Posterior vena cava (tissue), 2 donors: ENCODE measurements at regions not wholly inside any gene's neighbourhood (a gene's known extent, or its start where the extent isn't known, plus 50 kb on each side); places are given as distances from the start of the nearest gene placed in this dataset.
"Not testable (repeated sequence)": the region's sequence is repeated elsewhere in the genome, so short reads cannot be mapped to it uniquely, and the experiment has no call there.

ENCODE experiments used
- DNase-seq: peaks from one replicate; pipeline ENCODE4 v3.0.0-alpha.2; 2020; ENCODE audit warnings: low spot score
- intact Hi-C, 2 donors: fragments of 100-400 bp; cut with DNase I; formaldehyde crosslinking; loops; one replicate each; pipeline versions ENCODE4 v1.14.1 to v1.14.2; 2022 to 2023
- donor health status: DM: yes; HTN: yes; CAD: no.
- donor health status: DM: yes; HTN: yes; CAD: no.

DNA sequence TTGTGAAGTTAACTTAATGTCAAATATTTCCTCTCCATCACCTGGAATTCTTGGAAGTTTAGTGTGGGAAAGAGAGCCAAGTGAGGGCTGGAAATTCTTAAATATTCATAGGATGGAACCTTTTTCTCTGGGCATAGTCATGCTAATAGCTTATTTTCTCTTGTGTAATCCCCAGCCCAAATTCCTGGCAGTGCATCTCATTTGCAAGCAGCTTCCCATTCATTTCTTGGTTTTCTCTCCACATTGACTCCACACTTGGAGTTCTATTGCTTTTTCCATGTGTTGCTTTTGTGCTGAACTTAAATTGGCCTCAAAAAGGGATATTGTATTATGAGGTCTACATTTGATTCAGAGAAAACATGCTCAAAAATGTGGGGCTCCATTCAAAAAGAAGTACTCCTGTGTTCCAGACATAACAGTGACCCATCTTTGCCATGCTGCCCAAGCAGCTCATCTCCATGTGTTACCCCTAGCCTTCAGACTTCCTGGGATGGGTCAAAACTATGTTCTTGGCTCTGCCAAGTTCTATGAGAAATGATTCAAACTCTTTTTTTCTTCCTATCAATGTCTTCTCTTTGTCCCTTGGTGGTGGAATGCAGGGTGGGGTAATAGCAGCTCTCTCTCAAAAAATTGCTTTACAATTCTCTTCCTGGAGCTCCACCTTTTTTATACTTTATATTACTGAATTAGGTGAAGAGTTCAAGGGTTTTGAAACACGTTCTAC, 2471.5 kb downstream of the PCDH9 start:
- DNase-seq, result no peak
- intact Hi-C loops, result no loop called here

DNA sequence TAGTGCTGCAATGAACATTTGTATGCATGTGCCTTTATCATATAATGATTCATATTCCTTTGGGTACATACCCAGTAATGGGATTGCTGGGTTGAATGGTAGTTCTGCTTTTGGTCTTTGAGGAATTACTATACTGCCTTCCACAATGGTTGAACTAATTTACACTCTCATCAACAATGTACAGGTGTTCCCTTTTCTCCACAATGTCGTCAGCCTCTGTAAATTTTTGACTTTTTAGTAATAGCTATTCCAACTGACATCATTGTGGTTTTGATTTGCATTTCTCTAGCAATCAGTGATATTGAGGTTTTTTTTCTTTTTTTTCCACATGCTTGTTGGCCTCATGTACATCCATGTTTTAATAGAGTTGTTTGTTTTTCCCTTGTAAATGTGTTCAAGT, 2473.5 kb downstream of the PCDH9 start:
- no peak for DNase-seq
- intact Hi-C loops, result no loop called here

DNA sequence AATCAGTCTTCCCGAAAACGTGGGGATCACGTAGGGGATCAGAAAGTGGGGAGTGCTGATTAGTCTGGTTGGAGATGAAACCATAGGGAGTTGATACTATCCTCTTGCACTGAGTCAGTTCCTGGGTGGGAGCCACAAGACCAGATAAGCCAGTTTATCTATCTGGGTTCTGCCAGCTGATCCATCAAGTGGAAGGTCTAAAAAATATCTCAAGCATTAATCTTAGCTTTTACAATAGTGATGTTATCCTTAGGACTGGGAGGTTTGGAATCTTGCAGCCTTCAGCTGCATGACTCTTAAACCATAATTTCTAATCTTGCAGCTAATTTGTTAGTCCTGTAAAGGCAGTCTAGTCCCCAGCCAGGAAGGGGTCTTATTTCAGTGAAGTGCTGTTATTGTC, 2474.2 kb downstream of the PCDH9 start:
- DNase-seq, result no peak
- intact Hi-C loops, result no loop called here

DNA sequence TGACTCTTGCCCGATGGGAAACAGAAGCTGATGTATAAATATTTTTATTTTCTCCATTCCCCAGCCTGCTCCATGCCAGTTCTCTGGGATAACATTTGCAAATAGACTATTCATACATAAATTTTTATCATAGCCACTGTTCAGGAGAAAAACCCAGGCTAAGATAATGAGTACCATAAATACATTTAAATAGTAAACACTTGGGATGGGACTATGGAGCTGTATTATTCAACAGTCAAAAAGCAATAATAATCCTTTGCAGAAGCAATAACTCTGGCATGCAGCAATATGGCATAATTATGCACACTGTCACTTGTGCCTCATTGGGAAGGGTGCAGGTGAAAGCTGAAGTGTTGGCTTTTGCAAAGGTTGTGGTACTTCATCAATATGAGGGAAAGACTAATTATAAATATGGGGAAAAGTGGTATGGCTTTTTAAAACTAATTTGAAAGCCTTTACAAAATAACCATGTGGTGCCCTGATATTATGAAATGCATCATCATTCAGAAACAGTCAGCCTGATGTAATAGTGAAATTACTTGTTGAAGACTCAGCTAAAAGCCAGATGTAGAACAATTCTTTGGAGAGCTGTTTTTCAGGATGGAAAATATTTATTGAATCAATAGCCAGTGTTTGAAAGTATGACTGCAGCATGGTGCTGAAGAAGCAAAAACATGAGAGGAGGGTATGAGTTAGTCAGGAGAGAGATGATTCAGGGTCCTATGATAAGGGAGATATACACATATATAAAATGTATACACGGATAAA, 2476.7 kb downstream of the PCDH9 start:
- no peak for DNase-seq
- intact Hi-C loops, result no loop called here

DNA sequence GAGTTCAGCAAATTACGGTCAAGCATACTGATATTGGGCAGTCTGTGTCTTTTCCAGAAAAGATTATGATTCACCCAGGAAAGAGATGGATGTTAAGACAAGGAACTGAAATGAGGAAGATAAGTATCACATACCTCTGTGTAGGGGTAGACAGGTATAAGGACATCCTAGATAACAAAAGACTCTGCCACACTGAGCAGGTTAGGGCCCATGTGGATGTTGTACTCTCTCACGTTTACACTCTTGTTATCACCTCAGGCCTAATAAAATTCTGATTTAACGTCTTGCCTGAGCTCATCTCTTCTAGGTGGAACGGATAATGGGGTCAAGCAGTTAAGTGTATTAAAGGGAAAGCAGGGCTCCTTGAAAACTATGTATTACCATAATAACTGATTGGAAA, 2480.8 kb downstream of the PCDH9 start:
- intact Hi-C loops, result no loop called here
- DNase-seq, result no peak

DNA sequence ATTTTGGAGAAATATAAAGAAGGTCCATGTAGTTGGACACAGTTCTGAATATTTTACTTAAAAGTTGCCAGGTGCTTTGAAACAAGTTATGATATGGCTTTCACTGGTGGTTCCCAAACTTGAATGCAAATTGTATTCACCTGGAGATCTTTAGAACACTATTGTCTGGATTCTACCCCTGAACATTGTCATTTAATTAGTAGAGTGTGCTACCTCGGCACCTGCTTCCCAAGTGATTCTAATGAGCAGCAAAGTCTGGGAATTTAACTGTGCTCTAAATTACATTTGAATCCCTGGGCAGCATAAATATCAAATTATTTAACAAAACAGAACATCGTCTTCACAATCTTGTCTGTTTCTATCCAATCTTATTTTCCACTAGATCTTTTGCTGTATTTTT, 2483.3 kb downstream of the PCDH9 start:
- DNase-seq, result no peak
- intact Hi-C loops, result no loop called here

DNA sequence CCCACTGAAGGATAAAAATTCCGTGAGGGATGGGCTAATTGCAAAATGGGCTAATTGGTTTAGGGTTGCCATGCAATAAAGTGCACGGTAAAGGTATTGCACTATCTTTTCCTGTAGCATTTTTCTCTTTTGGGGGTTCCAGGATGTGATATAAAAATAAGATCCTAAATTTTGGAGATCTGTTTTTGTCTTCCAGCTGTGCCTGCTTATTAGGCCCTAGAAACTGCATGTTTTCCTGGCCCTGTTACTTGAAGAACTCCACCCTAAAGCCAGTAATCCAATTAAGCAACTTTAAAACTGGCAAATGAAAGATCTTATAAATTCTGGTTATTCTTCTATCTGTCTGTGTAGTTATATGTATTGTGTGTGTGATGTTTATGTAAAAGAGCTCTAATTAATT, 2489.6 kb downstream of the PCDH9 start:
- DNase-seq, result no peak
- intact Hi-C loops, result no loop called here

DNA sequence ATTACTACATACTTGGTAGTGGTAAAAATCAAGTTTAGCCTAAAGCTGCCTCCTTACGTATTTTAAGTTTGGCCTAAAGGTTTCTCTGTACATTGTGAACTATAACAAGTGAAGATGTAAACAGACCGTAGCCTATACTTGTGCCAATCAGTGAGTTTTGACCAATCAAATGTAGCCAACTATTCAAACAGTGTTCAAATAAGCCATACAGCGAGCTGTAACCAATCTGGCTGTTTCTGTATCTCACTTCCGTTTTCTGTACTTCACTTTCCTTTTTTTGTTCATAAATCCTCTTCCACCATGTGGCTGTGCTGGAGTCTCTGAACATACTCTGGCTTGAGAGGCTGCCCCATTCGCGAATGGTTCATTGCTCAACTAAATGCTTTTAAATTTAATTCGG, 2504.6 kb downstream of the PCDH9 start:
- DNase-seq, result no peak
- intact Hi-C loops, result no loop called here

DNA sequence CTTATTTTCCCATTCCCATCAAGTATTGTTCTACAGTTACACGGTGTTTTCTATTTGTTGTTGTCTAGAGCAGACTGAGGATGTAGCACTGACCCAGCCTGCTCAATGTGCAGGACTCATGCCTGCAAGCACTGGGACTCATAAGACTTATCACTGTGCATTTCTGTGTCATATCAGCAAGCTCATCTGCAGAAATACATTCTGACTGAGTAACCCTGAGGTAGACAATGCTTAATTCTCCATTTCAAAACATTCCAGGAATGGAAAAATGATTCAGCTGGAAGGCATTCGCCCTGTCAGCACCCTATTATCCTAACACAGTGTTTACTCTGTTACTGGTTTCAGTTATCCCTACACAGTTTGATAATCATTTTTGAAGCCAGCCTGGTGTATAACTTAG, 2506.4 kb downstream of the PCDH9 start:
- intact Hi-C loops, result no loop called here

DNA sequence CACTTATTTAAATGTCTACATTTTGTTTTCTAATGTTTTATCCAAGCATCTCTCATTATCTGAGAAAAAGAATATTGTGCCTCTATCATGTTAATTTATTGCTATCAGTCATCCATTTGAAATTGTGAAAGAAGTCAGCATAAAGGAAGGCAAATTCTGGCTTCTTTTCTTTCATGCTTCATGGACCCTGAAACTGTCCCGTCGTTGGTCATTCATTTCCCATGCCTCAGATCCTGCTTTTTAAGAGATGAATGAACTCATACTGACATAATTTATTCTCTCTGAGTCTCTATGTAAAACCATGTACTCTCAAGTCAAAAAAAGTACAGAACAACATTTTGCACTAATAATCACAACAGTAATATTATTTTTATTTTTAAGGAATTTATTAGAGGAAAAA, 2512.0 kb downstream of the PCDH9 start:
- intact Hi-C loops, result loop anchor here in 1 of 2 donors (5.0 kb wide), 1 partner anchor 259 kb away; no protein-coding TSS in a partner anchor
- DNase-seq, result no peak

More for the DNA sequence above, 2506.4 kb downstream of the PCDH9 start:
- DNase-seq, result no peak

DNA sequence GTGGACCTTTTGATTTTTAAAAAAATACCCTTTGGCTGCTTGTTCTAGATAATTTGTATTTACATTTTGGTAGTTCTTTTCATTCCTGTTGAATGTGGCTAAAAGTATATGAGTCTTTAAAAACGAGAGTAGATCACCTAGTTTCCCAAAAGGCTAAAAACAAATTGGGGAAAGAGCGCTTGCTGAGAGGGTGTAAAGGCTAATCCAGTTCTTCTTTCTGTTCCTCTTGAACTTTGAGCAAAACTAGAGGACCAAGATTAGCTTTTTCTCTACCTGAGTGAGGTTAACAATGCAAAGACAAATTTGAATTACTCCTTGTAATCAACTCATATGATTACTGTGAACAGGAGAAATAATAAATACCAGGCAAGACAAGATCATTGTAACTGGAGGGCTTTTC, 2513.2 kb downstream of the PCDH9 start:
- no peak for DNase-seq
- intact Hi-C loops, result loop anchor here in 1 of 2 donors (5.0 kb wide), 1 partner anchor 260 kb away; no protein-coding TSS in a partner anchor

DNA sequence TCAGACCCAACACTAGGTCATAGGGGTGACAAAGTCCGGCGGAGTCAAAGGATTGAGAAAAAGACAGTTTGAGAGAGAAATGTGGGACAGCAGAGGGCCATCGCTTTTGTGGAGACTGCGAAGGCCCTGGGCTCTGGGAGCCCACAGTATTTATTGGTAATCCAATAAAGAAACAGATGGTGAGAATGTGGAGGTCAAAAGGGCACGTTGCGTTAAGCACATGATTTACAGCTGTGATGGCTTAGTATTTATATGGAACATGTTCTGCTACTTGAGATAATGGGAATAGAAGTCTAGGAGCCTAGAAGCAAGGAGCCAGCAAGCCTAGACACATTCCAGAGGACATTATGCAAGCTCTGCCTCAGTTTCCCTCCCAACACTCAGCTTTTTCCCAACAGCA, 2521.1 kb downstream of the PCDH9 start:
- intact Hi-C loops, result no loop called here
- no peak for DNase-seq

DNA sequence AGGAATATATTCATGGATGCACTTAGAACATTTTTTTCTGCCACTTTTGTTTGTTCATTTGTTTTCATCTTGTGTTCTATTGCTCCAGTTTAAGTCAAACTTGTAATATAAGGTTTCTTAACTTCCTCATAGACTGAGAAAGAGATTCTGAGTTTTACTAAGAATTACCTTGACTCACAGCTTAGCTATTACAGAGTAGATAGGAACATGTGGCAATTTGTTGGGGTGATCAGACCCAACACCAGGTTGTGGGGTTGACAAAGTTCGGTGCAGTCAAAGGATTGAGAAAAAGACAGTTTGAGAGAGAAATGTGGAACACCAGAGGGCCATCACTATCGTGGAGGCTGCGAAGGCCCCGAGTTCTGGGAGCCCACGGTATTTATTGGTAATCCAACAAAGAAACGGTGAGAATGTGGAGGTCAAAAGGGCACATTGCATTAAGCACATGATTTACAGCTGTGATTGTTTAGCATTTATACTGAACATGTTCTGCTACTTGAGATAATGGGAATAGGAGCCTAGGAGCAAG, 2526.0 kb downstream of the PCDH9 start:
- no peak for DNase-seq
- intact Hi-C loops, result no loop called here

DNA sequence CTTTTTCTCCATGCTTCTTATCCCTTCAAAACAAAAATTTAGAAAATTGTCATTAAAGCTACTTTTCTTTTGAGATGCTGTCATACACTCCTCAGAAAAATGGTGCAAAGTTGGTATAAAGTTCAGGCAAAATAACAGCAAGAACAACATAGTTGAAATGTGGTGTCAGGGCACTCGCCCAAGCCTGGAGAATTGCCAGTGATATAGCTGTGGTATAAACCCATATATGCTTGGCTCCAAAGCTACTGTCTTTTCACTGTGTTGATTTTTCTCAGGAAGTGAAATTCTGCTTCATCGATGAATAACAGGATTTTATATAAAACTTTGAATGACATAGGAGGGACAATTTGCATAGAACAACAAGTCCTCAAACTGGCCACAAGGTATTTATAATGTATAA, 2532.9 kb downstream of the PCDH9 start:
- intact Hi-C loops, result no loop called here
- no peak for DNase-seq

DNA sequence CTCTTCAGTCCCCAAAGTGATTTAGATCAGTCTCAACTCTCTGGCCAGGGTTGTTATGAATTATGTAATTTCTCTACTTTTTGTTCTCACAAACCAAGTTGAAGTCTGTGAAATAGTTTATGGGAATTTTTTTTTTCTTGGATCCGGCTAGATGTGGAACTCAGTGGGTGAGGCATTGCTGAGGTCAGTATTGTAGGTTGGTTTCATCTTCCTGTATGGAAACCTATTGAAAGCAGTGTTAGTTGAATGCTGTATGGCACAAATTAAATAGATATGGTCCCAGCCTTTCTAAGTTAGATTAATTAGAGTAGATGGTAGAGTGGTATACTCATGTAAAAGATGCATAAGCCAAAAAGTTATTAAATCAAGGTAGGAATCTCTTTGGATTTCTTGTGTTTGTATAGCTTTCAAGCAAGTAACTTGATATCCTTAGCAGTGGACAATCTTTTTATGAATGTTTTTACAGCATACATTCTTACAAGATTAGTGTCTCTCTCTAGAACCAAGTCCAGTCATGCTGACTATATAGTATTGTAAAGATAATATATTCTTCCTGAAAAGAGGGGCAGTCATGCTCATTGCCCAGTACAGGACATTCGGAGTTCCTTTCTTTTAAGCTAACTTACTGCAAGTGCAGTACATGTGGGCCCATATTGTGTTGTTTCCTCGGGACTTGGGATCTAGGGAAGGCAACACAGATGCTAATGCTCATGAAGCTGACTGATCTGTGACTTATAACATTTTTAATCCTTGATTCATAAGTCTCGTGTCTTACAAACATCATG, 2541.1 kb downstream of the PCDH9 start:
- intact Hi-C loops, result no loop called here
- DNase-seq, result no peak

DNA sequence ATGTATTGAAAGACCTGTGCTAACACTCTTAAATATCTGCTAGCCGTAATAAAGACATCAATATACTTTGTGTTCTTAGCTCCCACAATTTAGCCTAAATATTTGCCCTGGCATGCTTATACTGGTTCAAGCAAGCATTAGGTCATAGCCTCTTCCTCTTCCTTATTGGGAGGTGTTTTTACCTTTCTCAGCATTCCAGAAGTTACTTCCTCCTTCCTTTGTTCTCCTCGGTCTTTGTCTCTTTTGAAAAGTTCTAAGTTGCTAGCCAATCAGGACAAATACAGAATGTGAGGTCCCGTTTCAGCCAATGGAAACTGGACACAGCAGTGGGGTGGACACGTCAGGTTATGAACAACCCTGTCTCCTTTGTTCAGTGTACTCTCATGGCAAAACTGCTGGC, 2543.6 kb downstream of the PCDH9 start:
- intact Hi-C loops, DNase-seq: not testable (repeated sequence)

DNA sequence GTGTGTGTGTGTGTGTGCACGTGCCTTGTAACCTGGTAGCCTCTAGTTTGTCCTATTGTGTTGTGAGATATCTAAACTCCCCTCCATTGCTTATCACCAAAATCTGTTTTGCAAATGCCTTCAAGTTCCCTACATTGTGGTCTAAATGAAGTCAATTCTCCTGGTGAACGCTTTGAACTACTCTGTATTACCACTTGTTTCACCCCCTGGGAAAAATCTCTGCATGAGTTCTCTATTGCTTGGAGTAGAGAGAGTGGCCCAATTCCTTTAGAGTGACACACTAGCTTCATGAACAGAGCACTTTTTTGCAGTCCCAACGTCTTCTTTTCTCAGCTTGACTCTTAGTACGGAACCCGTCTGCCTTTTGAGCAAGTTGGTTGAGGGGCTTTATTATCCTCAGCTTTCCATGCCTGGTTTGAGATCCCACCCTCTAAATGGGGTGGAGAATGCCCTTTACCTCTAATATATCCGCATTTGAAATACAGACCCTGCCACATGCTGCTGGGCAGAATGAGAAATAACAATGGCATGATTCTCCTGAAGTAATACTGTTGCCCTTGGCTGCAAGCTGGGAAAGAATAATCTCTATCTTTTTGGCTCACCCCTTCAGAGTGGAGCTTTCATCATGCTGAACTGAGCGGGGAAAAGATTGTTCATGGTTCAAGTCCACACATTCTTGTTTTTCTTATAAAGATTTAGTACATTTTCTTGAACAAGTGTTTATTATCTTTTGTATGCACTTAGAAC, 2545.3 kb downstream of the PCDH9 start:
- intact Hi-C loops, result no loop called here
- no peak for DNase-seq

DNA sequence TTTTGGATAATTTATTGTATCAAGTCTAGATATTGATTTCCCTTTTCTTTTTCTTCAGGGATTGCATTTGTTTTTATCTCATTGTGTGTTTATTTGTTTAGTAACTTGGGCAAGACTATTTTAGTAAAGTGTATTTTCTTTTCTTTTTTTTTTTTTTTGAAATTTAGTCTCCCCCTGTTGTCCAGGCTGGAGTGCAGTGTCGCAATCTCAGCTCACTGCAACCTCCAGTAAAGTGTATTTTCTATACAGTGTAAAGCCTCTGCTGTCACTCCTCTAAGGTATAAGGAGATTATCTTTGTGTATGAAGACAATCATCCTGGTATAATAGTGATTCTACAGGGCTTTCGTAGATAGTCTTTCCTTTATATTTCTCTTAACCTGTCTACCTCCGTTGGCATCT, 2546.0 kb downstream of the PCDH9 start:
- intact Hi-C loops, result no loop called here
- no peak for DNase-seq

DNA sequence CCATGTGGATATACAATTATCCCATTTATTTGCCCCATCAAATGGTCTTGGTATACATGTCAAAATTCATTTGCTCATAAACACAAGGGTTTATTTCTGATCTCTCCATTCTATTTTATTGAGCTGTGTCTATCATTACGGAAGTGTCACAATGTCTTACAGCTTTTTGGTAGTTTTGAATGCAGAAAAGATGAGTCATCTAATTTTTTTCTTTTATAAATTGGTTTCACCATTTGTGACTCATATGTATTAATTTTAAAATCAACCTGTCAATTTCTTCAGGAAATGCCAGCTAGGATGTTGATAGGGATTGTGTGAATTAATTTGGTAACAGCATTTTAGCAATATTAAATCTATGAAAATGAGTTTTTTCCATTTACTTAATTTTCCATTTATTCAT, 2549.4 kb downstream of the PCDH9 start:
- intact Hi-C loops, result no loop called here
- DNase-seq, result no peak
